CD14-positive monocyte (primary cell): ENCODE measurements at regions not wholly inside any gene's neighbourhood (a gene's known extent, or its start where the extent isn't known, plus 50 kb on each side); places are given as distances from the start of the nearest gene placed in this dataset.

Experiments
- DNase-seq, 3 donors: peaks; one replicate each; pipeline ENCODE4 v3.0.0-alpha.2; 2011 to 2022
- H2AFZ ChIP-seq: 2 replicates; pipeline ENCODE4 v1.6.0; 2012; ENCODE audit warnings: mild to moderate bottlenecking, low read depth, low read length, inconsistent platforms; ENCODE audit not compliant: insufficient read depth, poor library complexity, severe bottlenecking
- H3K27ac ChIP-seq, 2 donors: 1 replicate in 1 of 2; 2 replicates in 1 of 2; pipeline ENCODE4 v1.5.1; 2012 to 2013; ENCODE audit warnings: low read length in 2 of 2, control low read depth in 1 of 2, inconsistent platforms in 1 of 2, low read depth in 1 of 2, mild to moderate bottlenecking in 1 of 2
- H3K27me3 ChIP-seq, 2 donors: one replicate each; pipeline versions ENCODE4 v1.6.0 to v1.6.1; 2011 to 2013; ENCODE audit warnings: low read length in 2 of 2; ENCODE audit not compliant: control insufficient read depth in 2 of 2, insufficient read depth in 2 of 2
- H3K36me3 ChIP-seq, 2 donors: replicated peaks in 1 of 2; 1 replicate in 1 of 2; 2 replicates in 1 of 2; pipeline versions ENCODE4 v1.5.1 to v1.6.1; 2012 to 2013; ENCODE audit warnings: low read length in 2 of 2, control low read depth in 1 of 2, inconsistent platforms in 1 of 2, mild to moderate bottlenecking in 1 of 2; ENCODE audit not compliant: insufficient read depth in 2 of 2, control insufficient read depth in 1 of 2
- H3K4me1 ChIP-seq, 2 donors: 1 replicate in 1 of 2; 2 replicates in 1 of 2; pipeline versions ENCODE4 v1.5.1 to v1.6.1; 2012 to 2013; ENCODE audit warnings: low read length in 2 of 2, control low read depth in 1 of 2, inconsistent platforms in 1 of 2, mild to moderate bottlenecking in 1 of 2, moderate library complexity in 1 of 2; ENCODE audit not compliant: insufficient read depth in 2 of 2, control insufficient read depth in 1 of 2
- H3K4me2 ChIP-seq: replicated peaks from 2 replicates; pipeline ENCODE3; 2012; ENCODE audit warnings: low read length, moderate library complexity, mild to moderate bottlenecking; ENCODE audit not compliant: poor library complexity, severe bottlenecking; ENCODE audit errors: extremely low read depth
- H3K4me3 ChIP-seq, 3 experiments: fragments of 200-600 bp in 1 of 3; sonication (generic) in 1 of 3; replicated peaks in 1 of 3; 1 replicate in 2 of 3; 2 replicates in 1 of 3; pipeline ENCODE4 v1.5.1; 2011 to 2013; ENCODE audit warnings: low read length in 3 of 3, mild to moderate bottlenecking in 3 of 3, control low read depth in 2 of 3, low read depth in 2 of 3, inconsistent platforms in 1 of 3, moderate library complexity in 1 of 3
- H3K79me2 ChIP-seq: 2 replicates; pipeline ENCODE4 v1.6.0; 2012; ENCODE audit warnings: mild to moderate bottlenecking, control low read depth, inconsistent platforms, low read length, moderate library complexity; ENCODE audit not compliant: insufficient read depth
- H3K9ac ChIP-seq: 2 replicates; pipeline ENCODE4 v1.6.0; 2017; ENCODE audit warnings: low read length, mild to moderate bottlenecking; ENCODE audit not compliant: insufficient read depth, poor library complexity, severe bottlenecking
- H3K9me3 ChIP-seq, 2 donors: replicated peaks in 1 of 2; 1 replicate in 1 of 2; 2 replicates in 1 of 2; pipeline versions ENCODE4 v1.5.1 to v1.6.1; 2012 to 2013; ENCODE audit warnings: low read length in 2 of 2, control low read depth in 1 of 2; ENCODE audit not compliant: control insufficient read depth in 1 of 2, insufficient read depth in 1 of 2
- H4K20me1 ChIP-seq: 2 replicates; pipeline ENCODE4 v1.6.0; 2012; ENCODE audit warnings: mild to moderate bottlenecking, low read length, control low read depth, moderate library complexity; ENCODE audit not compliant: insufficient read depth
- H3K27ac Mint-ChIP-seq, 7 donors: one replicate each; pipeline ENCODE4 v1.8.0; 2020; ENCODE audit warnings: mild to moderate bottlenecking in 7 of 7, mixed read lengths in 7 of 7, moderate library complexity in 6 of 7, inconsistent platforms in 2 of 7
- H3K27me3 Mint-ChIP-seq, 3 donors: one replicate each; pipeline ENCODE4 v1.8.0; 2021 to 2022; ENCODE audit warnings: low read depth in 3 of 3, mild to moderate bottlenecking in 3 of 3, mixed read lengths in 3 of 3, moderate library complexity in 3 of 3, inconsistent platforms in 1 of 3
- H3K36me3 Mint-ChIP-seq, 2 donors: one replicate each; pipeline ENCODE4 v1.8.0; 2020; ENCODE audit warnings: mixed read lengths in 2 of 2, inconsistent platforms in 1 of 2, mild to moderate bottlenecking in 1 of 2
- H3K4me1 Mint-ChIP-seq: one replicate; pipeline ENCODE4 v1.8.0; 2020; ENCODE audit warnings: mild to moderate bottlenecking, mixed read lengths
- H3K4me3 Mint-ChIP-seq, 2 donors: one replicate each; pipeline ENCODE4 v1.8.0; 2020; ENCODE audit warnings: mild to moderate bottlenecking in 2 of 2, mixed read lengths in 2 of 2, moderate library complexity in 1 of 2
- H3K9me3 Mint-ChIP-seq, 7 donors: one replicate each; pipeline ENCODE4 v1.8.0; 2020 to 2022; ENCODE audit warnings: mixed read lengths in 7 of 7, mild to moderate bottlenecking in 6 of 7, moderate library complexity in 6 of 7, inconsistent platforms in 2 of 7
- CTCF ChIP-seq: fragments of 200-600 bp; IDR thresholded peaks from one replicate; pipeline ENCODE4 v1.8.0; 2022; ENCODE audit warnings: antibody characterized with exemption, mild to moderate bottlenecking
- WGBS: methylation state at CpG from one replicate; pipeline ENCODE4 v1.1.5; 2013; ENCODE audit warnings: missing lambda C conversion rate; ENCODE audit not compliant: insufficient coverage; 5-methylcytosine and 5-hydroxymethylcytosine counted together
- intact Hi-C, 2 donors: fragments of 100-400 bp; cut with micrococcal nuclease; formaldehyde crosslinking; loops; one replicate each; pipeline versions ENCODE4 v1.15.0 to v1.15.1; 2023

DNA sequence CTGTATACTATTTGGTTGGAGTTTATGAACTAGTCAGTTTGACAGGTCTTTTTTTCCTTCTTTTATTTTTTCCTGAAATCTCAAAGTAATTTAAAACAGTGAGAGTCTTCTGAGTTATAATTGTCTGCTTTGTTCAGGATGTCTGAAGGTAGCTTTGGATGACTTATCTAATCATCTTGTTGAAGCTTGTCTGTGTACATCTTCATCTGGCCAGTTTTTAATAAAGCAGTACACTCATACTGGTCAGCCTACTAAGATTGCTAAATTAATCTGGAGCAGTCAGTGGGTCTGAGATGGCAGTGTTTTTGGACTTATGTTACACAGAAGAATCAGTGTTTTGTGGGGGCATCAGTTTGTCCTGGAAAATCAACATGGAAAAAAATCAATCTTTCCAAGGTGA, 482.4 kb downstream of the CDH10 start:
- no peaks in the 10 kb centered on the region for H3K27me3 ChIP-seq
- H3K4me3 ChIP-seq = no peak overlapping the region
- H2AFZ ChIP-seq = no peak overlapping the region
- no peaks in the 10 kb centered on the region for H3K4me1 ChIP-seq
- H3K9ac ChIP-seq = no peak overlapping the region
- no peaks in the 10 kb centered on the region for H3K36me3 ChIP-seq
- peaks cover 0 to 3% (median 0%) of the 10 kb centered on the region in 7 donors for H3K9me3 Mint-ChIP-seq
- no peak overlapping the region for H3K4me2 ChIP-seq
- H4K20me1 ChIP-seq = no peaks in the 10 kb centered on the region
- no peaks in the 10 kb centered on the region for H3K4me1 Mint-ChIP-seq
- no peak overlapping the region for H3K4me3 Mint-ChIP-seq
- no peaks in the 10 kb centered on the region for H3K36me3 Mint-ChIP-seq
- H3K27ac ChIP-seq = no peak overlapping the region
- peaks cover 0 to 2% (median 0%) of the 10 kb centered on the region in 3 donors for H3K27me3 Mint-ChIP-seq
- intact Hi-C loops = no loop called here
- H3K9me3 ChIP-seq = no peaks in the 10 kb centered on the region
- TF ChIP-seq CTCF = no peak
- DNase-seq = no peak
- H3K79me2 ChIP-seq = no peaks in the 10 kb centered on the region
- H3K27ac Mint-ChIP-seq = no peak overlapping the region

DNA sequence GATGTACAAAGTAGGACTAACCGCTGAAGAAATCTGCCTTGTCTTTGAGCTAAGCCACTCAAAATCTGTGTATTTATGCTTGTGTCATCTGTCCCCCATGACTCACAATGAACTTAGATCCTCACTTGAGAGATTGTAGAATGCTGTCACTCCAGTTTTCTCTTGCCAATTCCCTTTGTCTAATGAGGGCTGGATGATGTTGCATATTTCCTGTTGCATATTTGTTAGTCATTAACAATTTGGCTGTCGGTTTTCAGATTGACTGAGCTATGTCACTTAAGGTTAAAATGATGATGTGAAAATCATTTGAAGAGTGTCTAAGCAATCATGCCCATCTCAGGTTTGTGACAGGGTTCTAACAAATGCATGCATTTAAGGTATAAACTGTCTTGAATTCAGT, 481.7 kb downstream of the CDH10 start:
- no peak for TF ChIP-seq CTCF
- H3K36me3 Mint-ChIP-seq = no peaks in the 10 kb centered on the region
- H3K27ac ChIP-seq = no peak overlapping the region
- H3K4me1 Mint-ChIP-seq = no peaks in the 10 kb centered on the region
- DNase-seq = no peak
- no peak overlapping the region for H3K27ac Mint-ChIP-seq
- no peak overlapping the region for H3K9ac ChIP-seq
- no peaks in the 10 kb centered on the region for H3K4me1 ChIP-seq
- H3K4me3 Mint-ChIP-seq = no peak overlapping the region
- H3K4me2 ChIP-seq = no peak overlapping the region
- no peaks in the 10 kb centered on the region for H3K79me2 ChIP-seq
- no peaks in the 10 kb centered on the region for H3K9me3 ChIP-seq
- H2AFZ ChIP-seq = no peak overlapping the region
- H3K36me3 ChIP-seq = no peaks in the 10 kb centered on the region
- 80% methylated on average over 1 of the region's 2 CpGs for WGBS
- no peak overlapping the region for H3K4me3 ChIP-seq
- H3K27me3 ChIP-seq = no peaks in the 10 kb centered on the region
- intact Hi-C loops = no loop called here
- H3K9me3 Mint-ChIP-seq = peaks cover 0 to 3% (median 0%) of the 10 kb centered on the region in 7 donors
- no peaks in the 10 kb centered on the region for H4K20me1 ChIP-seq
- H3K27me3 Mint-ChIP-seq = peaks cover 0 to 2% (median 0%) of the 10 kb centered on the region in 3 donors
